WTC11 (cell line): ENCODE measurements at regions not wholly inside any gene's neighbourhood (a gene's known extent, or its start where the extent isn't known, plus 50 kb on each side); places are given as distances from the start of the nearest gene placed in this dataset.

Experiments
- ATF6 ChIP-seq: sonication (generic); formaldehyde crosslinking; IDR thresholded peaks from 2 replicates; pipeline ENCODE4 v1.8.1; 2023; ENCODE audit warnings: mild to moderate bottlenecking, missing genetic modification reagents
- NFYB ChIP-seq: sonication (generic); formaldehyde crosslinking; conservative IDR thresholded peaks from 2 replicates; pipeline ENCODE4 v1.8.0; 2022; ENCODE audit warnings: low read depth, missing genetic modification reagents
- NR3C1 ChIP-seq: sonication (generic); formaldehyde crosslinking; conservative IDR thresholded peaks from 2 replicates; pipeline ENCODE4 v1.8.1; 2023; ENCODE audit warnings: low read depth, mild to moderate bottlenecking, missing genetic modification reagents
- PRRX2 ChIP-seq: fragments of 250-450 bp; sonication (Bioruptor Pico); IDR thresholded peaks from 2 replicates; pipeline ENCODE4 v1.8.0; 2021; ENCODE audit warnings: mild to moderate bottlenecking
- ZNF232 ChIP-seq: sonication (generic); formaldehyde crosslinking; IDR thresholded peaks from 2 replicates; pipeline ENCODE4 v1.8.0; 2022; ENCODE audit warnings: mild to moderate bottlenecking, missing genetic modification reagents
- TF ChIP-seq, protein P1 (sequence below): sonication (generic); formaldehyde crosslinking; IDR thresholded peaks from 2 replicates; pipeline ENCODE4 v1.8.1; 2023; ENCODE audit warnings: mild to moderate bottlenecking, missing genetic modification reagents, borderline replicate concordance
- TF ChIP-seq, protein P2 (sequence below): fragments of 200-600 bp; IDR thresholded peaks from 2 replicates; pipeline ENCODE4 v1.8.0; 2022; ENCODE audit warnings: antibody characterized with exemption
- TF ChIP-seq, protein P3 (sequence below): sonication (generic); formaldehyde crosslinking; IDR thresholded peaks from 2 replicates; pipeline ENCODE4 v1.8.0; 2022; ENCODE audit warnings: mild to moderate bottlenecking, missing genetic modification reagents
- TF ChIP-seq, protein P4 (sequence below): fragments of 250-450 bp; sonication (Bioruptor Pico); IDR thresholded peaks from 2 replicates; pipeline ENCODE4 v1.8.0; 2021; ENCODE audit warnings: mild to moderate bottlenecking

- TF ChIP-seq, protein P1, sequence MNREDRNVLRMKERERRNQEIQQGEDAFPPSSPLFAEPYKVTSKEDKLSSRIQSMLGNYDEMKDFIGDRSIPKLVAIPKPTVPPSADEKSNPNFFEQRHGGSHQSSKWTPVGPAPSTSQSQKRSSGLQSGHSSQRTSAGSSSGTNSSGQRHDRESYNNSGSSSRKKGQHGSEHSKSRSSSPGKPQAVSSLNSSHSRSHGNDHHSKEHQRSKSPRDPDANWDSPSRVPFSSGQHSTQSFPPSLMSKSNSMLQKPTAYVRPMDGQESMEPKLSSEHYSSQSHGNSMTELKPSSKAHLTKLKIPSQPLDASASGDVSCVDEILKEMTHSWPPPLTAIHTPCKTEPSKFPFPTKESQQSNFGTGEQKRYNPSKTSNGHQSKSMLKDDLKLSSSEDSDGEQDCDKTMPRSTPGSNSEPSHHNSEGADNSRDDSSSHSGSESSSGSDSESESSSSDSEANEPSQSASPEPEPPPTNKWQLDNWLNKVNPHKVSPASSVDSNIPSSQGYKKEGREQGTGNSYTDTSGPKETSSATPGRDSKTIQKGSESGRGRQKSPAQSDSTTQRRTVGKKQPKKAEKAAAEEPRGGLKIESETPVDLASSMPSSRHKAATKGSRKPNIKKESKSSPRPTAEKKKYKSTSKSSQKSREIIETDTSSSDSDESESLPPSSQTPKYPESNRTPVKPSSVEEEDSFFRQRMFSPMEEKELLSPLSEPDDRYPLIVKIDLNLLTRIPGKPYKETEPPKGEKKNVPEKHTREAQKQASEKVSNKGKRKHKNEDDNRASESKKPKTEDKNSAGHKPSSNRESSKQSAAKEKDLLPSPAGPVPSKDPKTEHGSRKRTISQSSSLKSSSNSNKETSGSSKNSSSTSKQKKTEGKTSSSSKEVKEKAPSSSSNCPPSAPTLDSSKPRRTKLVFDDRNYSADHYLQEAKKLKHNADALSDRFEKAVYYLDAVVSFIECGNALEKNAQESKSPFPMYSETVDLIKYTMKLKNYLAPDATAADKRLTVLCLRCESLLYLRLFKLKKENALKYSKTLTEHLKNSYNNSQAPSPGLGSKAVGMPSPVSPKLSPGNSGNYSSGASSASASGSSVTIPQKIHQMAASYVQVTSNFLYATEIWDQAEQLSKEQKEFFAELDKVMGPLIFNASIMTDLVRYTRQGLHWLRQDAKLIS (CRISPR knock-in tag), result no peak
- TF ChIP-seq NR3C1 (CRISPR knock-in tag), result no peak
- TF ChIP-seq, protein P2, sequence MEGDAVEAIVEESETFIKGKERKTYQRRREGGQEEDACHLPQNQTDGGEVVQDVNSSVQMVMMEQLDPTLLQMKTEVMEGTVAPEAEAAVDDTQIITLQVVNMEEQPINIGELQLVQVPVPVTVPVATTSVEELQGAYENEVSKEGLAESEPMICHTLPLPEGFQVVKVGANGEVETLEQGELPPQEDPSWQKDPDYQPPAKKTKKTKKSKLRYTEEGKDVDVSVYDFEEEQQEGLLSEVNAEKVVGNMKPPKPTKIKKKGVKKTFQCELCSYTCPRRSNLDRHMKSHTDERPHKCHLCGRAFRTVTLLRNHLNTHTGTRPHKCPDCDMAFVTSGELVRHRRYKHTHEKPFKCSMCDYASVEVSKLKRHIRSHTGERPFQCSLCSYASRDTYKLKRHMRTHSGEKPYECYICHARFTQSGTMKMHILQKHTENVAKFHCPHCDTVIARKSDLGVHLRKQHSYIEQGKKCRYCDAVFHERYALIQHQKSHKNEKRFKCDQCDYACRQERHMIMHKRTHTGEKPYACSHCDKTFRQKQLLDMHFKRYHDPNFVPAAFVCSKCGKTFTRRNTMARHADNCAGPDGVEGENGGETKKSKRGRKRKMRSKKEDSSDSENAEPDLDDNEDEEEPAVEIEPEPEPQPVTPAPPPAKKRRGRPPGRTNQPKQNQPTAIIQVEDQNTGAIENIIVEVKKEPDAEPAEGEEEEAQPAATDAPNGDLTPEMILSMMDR, result no peak
- TF ChIP-seq, protein P3, sequence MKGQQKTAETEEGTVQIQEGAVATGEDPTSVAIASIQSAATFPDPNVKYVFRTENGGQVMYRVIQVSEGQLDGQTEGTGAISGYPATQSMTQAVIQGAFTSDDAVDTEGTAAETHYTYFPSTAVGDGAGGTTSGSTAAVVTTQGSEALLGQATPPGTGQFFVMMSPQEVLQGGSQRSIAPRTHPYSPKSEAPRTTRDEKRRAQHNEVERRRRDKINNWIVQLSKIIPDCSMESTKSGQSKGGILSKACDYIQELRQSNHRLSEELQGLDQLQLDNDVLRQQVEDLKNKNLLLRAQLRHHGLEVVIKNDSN (CRISPR knock-in tag), result no peak
- no peak for TF ChIP-seq PRRX2
- TF ChIP-seq ZNF232, result no peak
- no peak for TF ChIP-seq ATF6 (CRISPR knock-in tag)
- TF ChIP-seq, protein P4, sequence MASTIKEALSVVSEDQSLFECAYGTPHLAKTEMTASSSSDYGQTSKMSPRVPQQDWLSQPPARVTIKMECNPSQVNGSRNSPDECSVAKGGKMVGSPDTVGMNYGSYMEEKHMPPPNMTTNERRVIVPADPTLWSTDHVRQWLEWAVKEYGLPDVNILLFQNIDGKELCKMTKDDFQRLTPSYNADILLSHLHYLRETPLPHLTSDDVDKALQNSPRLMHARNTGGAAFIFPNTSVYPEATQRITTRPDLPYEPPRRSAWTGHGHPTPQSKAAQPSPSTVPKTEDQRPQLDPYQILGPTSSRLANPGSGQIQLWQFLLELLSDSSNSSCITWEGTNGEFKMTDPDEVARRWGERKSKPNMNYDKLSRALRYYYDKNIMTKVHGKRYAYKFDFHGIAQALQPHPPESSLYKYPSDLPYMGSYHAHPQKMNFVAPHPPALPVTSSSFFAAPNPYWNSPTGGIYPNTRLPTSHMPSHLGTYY (CRISPR knock-in tag), result no peak
- TF ChIP-seq NFYB (CRISPR knock-in tag), result no peak
These were observed 146.7 kb downstream of the PCDH7 start for GRCh38 chr4:30866907-30867306.
